Retina (tissue), 1 donor: ENCODE measurements at regions not wholly inside any gene's neighbourhood (a gene's known extent, or its start where the extent isn't known, plus 50 kb on each side); places are given as distances from the start of the nearest gene placed in this dataset.

ENCODE experiments used
- DNase-seq: peaks from one replicate; pipeline ENCODE4 v3.0.0-alpha.2; 2016

GRCh38 chr1:165025805-165026204 is 330.7 kb downstream of the LMX1A start:
- DNase-seq = no peak

GRCh38 chr1:165014753-165015152 is 341.8 kb downstream of the LMX1A start:
- no peak for DNase-seq

- DNase-seq = no peak
Measured at GRCh38 chr1:165011991-165012531, 344.5 kb downstream of the LMX1A start.

GRCh38 chr1:165011186-165011585 is 345.3 kb downstream of the LMX1A start:
- DNase-seq = no peak

GRCh38 chr1:165010418-165011070 is 346.0 kb downstream of the LMX1A start:
- DNase-seq = no peak

- DNase-seq = no peak
Measured at GRCh38 chr1:165006831-165007230, 349.7 kb downstream of the LMX1A start.

GRCh38 chr1:164999146-164999545 is 357.4 kb downstream of the LMX1A start:
- no peak for DNase-seq

- no peak for DNase-seq
Measured at GRCh38 chr1:164991763-164992314, 364.7 kb downstream of the LMX1A start.

GRCh38 chr1:164983023-164983650 is 373.4 kb downstream of the LMX1A start:
- DNase-seq = no peak

GRCh38 chr1:164982545-164982944 is 374.0 kb downstream of the LMX1A start:
- no peak for DNase-seq

- no peak for DNase-seq
Measured at GRCh38 chr1:164977561-164977960, 379.0 kb downstream of the LMX1A start.

- DNase-seq = peak; percentile 11
Measured at GRCh38 chr1:164971921-164972415, 384.5 kb downstream of the LMX1A start.

- DNase-seq = no peak
Measured at GRCh38 chr1:164971391-164971790, 385.1 kb downstream of the LMX1A start.

- no peak for DNase-seq
Measured at GRCh38 chr1:164969253-164969652, 387.3 kb downstream of the LMX1A start.

- no peak for DNase-seq
Measured at GRCh38 chr1:164967300-164967699, 389.2 kb downstream of the LMX1A start.

- no peak for DNase-seq
Measured at GRCh38 chr1:164961715-164962114, 394.8 kb downstream of the LMX1A start.

GRCh38 chr1:164958982-164959768 is 397.3 kb downstream of the LMX1A start:
- DNase-seq = no peak

- DNase-seq = no peak
Measured at GRCh38 chr1:164953815-164954214, 394.8 kb downstream of the PBX1 start.

- DNase-seq = no peak
Measured at GRCh38 chr1:164953098-164953497, 394.1 kb downstream of the PBX1 start.

- DNase-seq = no peak
Measured at GRCh38 chr1:164951508-164951907, 392.5 kb downstream of the PBX1 start.

- DNase-seq = no peak
Measured at GRCh38 chr1:164950541-164950986, 391.6 kb downstream of the PBX1 start.

- no peak for DNase-seq
Measured at GRCh38 chr1:164949771-164950471, 390.9 kb downstream of the PBX1 start.
